Fibroblast of upper back skin (primary cell): ENCODE measurements at regions not wholly inside any gene's neighbourhood (a gene's known extent, or its start where the extent isn't known, plus 50 kb on each side); places are given as distances from the start of the nearest gene placed in this dataset.
"Not testable (repeated sequence)": the region's sequence is repeated elsewhere in the genome, so short reads cannot be mapped to it uniquely, and the experiment has no call there.

Source experiments
- DNase-seq: peaks from one replicate; pipeline ENCODE4 v3.0.0-alpha.2; 2013

- peak; percentile 37 for DNase-seq
Measured at GRCh38 chr9:13478639-13479038, 199.1 kb upstream of the MPDZ start.

GRCh38 chr9:13478160-13478559, 198.7 kb upstream of the MPDZ start:
- DNase-seq = peak; percentile 48

GRCh38 chr9:13470836-13471235, 191.3 kb upstream of the MPDZ start:
- DNase-seq = no peak

GRCh38 chr9:13467157-13467556, 187.7 kb upstream of the MPDZ start:
- no peak for DNase-seq

GRCh38 chr9:13461414-13461991, 182.0 kb upstream of the MPDZ start:
- DNase-seq = no peak

- no peak for DNase-seq
Measured at GRCh38 chr9:13459071-13459470, 179.6 kb upstream of the MPDZ start.

GRCh38 chr9:13457795-13458194, 178.3 kb upstream of the MPDZ start:
- DNase-seq = no peak

GRCh38 chr9:13450723-13451122, 171.2 kb upstream of the MPDZ start:
- DNase-seq = no peak

- DNase-seq = no peak
Measured at GRCh38 chr9:13448482-13448881, 169.0 kb upstream of the MPDZ start.

GRCh38 chr9:13447843-13448422, 168.4 kb upstream of the MPDZ start:
- peak; percentile 10 for DNase-seq

GRCh38 chr9:13446938-13447842, 167.7 kb upstream of the MPDZ start:
- DNase-seq = peak; percentile 49

GRCh38 chr9:13446286-13446937, 166.9 kb upstream of the MPDZ start:
- DNase-seq = no peak

GRCh38 chr9:13445103-13445500, 165.6 kb upstream of the MPDZ start:
- DNase-seq = peak; percentile 33

GRCh38 chr9:13444245-13445102, 165.0 kb upstream of the MPDZ start:
- DNase-seq = peak; percentile 5

GRCh38 chr9:13443346-13444244, 164.1 kb upstream of the MPDZ start:
- no peak for DNase-seq

- no peak for DNase-seq
Measured at GRCh38 chr9:13439685-13440476, 160.4 kb upstream of the MPDZ start.

GRCh38 chr9:13437866-13438265, 158.4 kb upstream of the MPDZ start:
- DNase-seq = no peak

GRCh38 chr9:13436591-13436990, 157.1 kb upstream of the MPDZ start:
- peak; percentile 36 for DNase-seq

- DNase-seq = not testable (repeated sequence)
Measured at GRCh38 chr9:13433453-13433852, 154.0 kb upstream of the MPDZ start.

GRCh38 chr9:13432904-13433303, 153.4 kb upstream of the MPDZ start:
- no peak for DNase-seq

- no peak for DNase-seq
Measured at GRCh38 chr9:13431692-13432091, 152.2 kb upstream of the MPDZ start.
